GM04504 (cell line): ENCODE measurements at regions not wholly inside any gene's neighbourhood (a gene's known extent, or its start where the extent isn't known, plus 50 kb on each side); places are given as distances from the start of the nearest gene placed in this dataset.
A peak's percentile ranks its signal among the peaks of the same experiment; 100 is the strongest.
"Not testable (repeated sequence)": the region's sequence is repeated elsewhere in the genome, so short reads cannot be mapped to it uniquely, and the experiment has no call there.

Experiments used
- DNase-seq: peaks from one replicate; pipeline ENCODE4 v3.0.0-alpha.2; 2012; ENCODE audit warnings: low read depth

DNA sequence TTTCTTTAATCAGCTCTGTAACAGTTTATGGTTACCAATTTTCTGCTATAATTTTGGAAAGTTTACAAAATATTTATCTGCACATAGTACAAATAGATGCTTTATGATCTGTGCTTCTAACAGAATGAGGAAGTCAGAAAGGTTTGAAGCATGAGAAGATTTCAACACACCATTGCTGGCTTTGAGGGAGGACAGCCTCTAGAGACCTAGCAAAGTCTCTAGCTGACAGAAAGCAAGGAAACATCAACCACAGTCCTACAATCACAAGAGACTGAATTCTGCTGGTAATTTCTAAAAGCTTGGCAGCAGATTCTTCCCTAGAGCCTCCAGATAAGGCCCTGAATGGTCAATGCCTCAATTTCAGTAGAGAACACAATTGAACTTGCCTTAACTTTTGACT is 750.8 kb upstream of the SLC35B3 start:
- no peak for DNase-seq

GRCh38 chr6:9178071-9178470 is 742.7 kb upstream of the SLC35B3 start:
- DNase-seq = no peak

GRCh38 chr6:9173229-9173628 is 737.9 kb upstream of the SLC35B3 start:
- DNase-seq = no peak

DNA sequence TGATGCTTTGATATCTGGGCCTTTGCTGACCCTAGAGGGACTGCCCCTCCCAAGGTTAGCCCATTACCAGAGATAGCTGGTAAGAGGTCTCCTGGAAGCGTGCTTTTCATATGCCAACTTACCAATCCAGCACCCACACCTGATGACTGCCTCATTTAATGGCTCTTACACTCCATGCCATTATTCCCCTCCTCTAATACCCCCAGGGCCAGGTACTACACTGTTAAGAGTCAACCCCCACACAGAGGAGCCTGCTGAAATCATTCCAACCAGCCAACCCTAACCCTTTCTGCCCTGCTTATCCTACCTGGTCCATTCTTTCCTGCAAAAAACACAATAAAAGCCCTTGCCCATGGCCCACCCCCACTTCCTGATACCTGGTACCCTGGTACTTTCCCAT is 736.8 kb upstream of the SLC35B3 start:
- DNase-seq = no peak

GRCh38 chr6:9168669-9169068 is 733.3 kb upstream of the SLC35B3 start:
- no peak for DNase-seq

GRCh38 chr6:9161731-9162130 is 726.4 kb upstream of the SLC35B3 start:
- no peak for DNase-seq

- DNase-seq = no peak
Measured at GRCh38 chr6:9159051-9159450, 723.7 kb upstream of the SLC35B3 start.

GRCh38 chr6:9155836-9156235 is 720.5 kb upstream of the SLC35B3 start:
- DNase-seq = no peak

DNA sequence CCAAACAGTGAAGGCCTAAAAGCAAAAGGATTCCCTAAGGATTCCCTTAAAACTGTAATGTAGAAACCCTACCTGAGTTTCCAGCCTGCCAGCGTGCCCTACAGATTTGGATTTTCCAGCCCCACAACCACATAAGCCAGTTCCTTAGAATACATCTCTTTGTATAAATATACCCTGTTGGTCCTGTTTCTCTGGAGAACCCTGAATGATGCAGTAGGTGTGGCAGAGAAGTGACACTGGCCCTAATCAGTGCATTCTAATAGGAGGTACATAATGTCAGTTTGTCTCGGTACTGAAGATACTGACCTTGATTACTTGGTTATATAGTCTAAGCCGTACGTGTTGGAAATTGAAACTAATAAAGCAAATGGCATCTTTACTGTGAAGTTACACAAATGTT is 707.8 kb upstream of the SLC35B3 start:
- DNase-seq = no peak

GRCh38 chr6:9140951-9141460 is 705.7 kb upstream of the SLC35B3 start:
- DNase-seq = no peak

DNA sequence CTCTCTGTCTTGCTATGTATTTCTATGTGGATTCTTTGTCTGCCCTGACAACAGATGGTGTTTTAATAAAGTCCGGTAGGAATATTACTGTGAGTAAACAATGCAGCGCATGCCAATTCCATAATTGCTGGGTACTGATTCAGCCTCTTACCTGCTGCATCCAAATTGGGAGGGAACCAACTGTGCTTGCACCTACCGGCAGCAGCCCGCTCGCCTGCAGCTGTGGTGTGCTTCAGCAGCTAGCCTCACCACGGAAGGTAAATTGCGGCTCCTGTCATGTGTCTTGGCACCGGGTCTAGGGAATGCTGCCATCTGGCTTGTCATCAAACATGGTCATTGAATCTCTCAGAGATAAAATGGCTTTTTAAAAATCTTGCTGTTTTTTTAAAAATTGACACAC is 704.8 kb upstream of the SLC35B3 start:
- no peak for DNase-seq

DNA sequence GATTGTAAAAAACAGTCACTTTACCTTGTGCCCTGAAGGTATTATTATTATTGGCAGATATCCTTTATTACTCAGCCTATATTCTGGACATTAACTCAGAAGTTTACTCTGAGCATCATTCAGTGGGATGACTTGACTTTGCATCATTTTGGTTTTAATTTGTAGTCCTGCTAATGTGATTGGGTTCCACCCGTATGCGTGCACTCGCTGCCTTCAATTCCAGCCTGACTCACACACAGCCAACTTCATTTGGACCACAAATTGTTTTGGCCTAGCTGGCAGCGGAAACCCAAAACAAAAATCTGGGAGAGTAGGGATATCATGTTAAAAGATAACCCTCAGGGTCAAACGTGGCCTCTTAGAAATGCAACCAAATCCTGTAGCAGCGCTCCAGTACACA is 704.4 kb upstream of the SLC35B3 start:
- DNase-seq = peak; percentile 72

- no peak for DNase-seq
Measured at GRCh38 chr6:9138936-9139335, 703.6 kb upstream of the SLC35B3 start.

DNA sequence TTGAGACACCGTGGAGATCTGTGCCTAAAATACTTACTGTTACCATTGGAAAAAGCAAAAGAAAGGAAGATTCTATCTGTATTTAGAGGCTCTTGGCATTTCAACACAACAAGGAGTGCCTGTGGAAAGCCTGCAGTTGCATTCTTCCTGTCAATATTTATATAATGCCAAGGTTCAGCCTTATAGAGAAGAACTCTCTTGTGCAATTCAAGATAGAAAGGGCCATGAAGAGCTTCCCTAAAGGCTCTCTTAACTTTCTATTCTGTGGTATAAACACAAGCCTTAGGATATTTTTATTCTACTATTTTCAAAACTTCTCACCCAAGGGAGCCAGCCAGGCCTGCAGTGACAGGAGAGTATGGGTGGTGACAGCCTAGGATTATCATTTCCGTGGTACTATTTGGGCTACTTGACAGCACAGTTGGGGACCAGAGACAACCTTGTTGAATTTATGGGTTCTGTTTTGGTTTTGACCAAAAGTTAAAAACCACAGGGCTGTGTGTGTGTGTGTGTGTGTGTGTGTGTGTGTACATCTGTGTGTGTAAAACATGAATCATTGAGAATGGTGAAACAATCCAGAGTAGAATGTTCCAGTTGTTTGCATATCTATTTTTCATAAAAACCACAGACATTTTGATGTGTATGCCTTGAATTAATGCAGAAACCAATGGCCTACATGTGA is 700.9 kb upstream of the SLC35B3 start:
- DNase-seq = no peak

DNA sequence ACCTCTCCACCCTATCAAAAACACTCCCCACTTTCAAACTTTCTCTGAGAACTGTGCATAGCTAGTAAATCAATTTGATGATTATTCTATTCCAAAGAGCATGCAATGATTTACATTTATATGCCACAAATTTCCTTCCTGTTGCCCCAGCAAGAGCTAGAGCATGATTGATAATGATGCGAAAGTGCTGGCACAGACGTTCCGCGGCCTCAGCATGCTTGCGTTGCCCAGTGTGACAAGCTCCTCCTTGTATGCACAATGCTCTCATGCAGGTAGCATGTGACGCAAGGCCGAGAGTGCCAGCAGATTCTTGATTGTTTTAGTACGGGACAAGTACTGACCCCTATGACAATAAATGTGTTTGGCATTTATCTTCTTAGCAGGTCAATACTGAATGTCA is 696.3 kb upstream of the SLC35B3 start:
- no peak for DNase-seq

DNA sequence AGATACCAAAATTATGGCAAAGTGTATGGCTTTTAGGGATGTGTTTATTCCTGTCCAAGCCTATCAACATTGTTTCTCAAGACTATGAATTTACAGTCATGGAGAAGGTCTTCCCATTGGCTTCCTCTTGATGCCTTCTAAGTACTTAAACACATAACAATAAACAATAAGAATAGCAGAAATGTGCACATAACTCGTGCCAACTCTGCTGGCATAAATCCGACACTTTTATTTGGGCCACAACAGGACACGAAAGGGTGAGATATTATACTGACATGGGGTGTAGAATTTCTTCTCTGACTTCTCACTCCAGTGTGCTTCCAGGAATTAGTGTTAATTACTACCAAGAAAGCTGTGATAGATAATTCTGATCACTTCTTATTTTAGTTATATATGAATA is 695.9 kb upstream of the SLC35B3 start:
- no peak for DNase-seq

- no peak for DNase-seq
Measured at GRCh38 chr6:9128970-9129369, 693.6 kb upstream of the SLC35B3 start.

DNA sequence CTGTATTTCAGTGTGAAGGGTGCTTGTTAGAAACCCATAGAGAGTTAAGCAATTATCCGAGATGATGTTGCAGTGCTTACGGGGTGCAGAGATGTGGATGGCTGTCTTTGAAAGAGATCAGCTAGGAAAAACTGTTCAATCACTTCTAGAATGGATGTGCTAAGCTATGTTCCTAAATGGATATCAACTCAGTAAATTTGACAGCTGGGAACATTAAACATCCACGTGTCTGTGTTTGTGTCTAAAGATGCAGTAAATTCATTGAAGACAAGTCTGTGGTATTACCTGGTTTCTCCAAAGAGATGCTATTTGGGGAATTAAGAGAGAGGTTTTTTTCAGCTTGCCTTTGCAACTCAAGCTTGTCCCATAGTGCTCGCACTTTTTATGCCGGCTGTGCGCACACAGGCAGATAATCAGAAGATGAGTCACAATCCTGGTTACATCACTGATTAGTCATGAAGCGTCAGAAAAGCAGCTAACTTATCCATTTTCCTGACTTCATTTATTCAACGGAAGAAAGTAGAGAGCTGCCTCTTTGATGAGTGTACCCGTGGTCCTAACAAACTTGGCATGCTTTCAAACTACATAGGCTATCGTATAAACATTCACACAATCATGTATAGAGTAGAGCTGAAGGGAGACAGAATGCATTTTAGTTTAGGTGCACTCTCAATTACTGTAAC is 691.7 kb upstream of the SLC35B3 start:
- DNase-seq = no peak

- DNase-seq = not testable (repeated sequence)
Measured at GRCh38 chr6:9126034-9126433, 690.7 kb upstream of the SLC35B3 start.

- no peak for DNase-seq
Measured at GRCh38 chr6:9121549-9121948, 686.2 kb upstream of the SLC35B3 start.

DNA sequence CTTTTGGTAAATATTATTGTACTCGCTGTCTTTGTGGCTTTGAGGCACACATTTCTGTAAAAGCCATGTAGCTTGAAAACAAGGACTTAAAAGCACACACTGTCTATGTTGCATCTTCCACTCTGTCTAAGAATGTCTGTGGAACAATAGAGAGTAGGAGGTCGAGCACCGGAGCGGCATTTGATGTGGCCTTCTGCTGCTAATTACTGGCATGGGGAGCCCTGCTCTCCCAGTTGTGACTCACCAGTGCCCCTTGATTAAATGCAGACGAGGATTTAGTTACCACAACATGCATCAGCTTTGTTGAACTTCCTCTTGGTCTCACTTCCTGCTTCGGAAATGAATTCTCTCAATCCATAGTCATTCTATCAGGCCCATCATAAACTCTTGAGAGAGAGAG is 680.7 kb upstream of the SLC35B3 start:
- DNase-seq = peak; percentile 42

GRCh38 chr6:9112544-9112943 is 677.2 kb upstream of the SLC35B3 start:
- DNase-seq = no peak

- DNase-seq = no peak
Measured at GRCh38 chr6:9103876-9104521, 668.7 kb upstream of the SLC35B3 start.
